GM21526 (cell line): ENCODE measurements at regions not wholly inside any gene's neighbourhood (a gene's known extent, or its start where the extent isn't known, plus 50 kb on each side); places are given as distances from the start of the nearest gene placed in this dataset.
A peak's percentile ranks its signal among the peaks of the same experiment; 100 is the strongest.
"Not testable (repeated sequence)": the region's sequence is repeated elsewhere in the genome, so short reads cannot be mapped to it uniquely, and the experiment has no call there.

Experiments used
- ATAC-seq: cut with Tn5 transposase; IDR thresholded peaks from one replicate; pipeline ENCODE4 v1.9.1; 2021; ENCODE audit warnings: moderate library complexity; ENCODE audit not compliant: unreplicated experiment, low FRiP score

- ATAC-seq: no peak
Measured at GRCh38 chr4:162945713-162946112, 221.0 kb downstream of the NAF1 start.

DNA sequence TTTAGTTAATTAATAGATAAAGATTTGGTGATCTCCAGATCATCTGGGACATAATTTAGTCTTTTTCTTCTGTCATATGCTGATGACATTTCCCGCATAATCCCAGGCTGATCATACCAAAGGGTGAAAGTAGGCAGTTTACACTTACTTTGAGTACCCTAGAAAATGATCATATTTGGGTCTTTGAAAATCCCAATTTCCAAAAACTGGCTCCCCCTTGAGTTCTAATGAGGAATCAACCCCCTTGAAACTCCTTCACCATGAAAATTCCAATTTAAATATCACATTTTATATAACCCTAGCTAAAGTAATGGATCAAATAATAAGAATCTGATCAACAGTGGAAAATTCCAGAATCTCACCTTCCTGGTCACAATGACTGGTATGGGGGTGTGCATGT, 223.4 kb downstream of the NAF1 start:
- no peak for ATAC-seq

GRCh38 chr4:162938738-162939485, 227.8 kb downstream of the NAF1 start:
- ATAC-seq: no peak

- no peak for ATAC-seq
Measured at GRCh38 chr4:162935214-162935613, 231.5 kb downstream of the NAF1 start.

- no peak for ATAC-seq
Measured at GRCh38 chr4:162931286-162931685, 235.4 kb downstream of the NAF1 start.

DNA sequence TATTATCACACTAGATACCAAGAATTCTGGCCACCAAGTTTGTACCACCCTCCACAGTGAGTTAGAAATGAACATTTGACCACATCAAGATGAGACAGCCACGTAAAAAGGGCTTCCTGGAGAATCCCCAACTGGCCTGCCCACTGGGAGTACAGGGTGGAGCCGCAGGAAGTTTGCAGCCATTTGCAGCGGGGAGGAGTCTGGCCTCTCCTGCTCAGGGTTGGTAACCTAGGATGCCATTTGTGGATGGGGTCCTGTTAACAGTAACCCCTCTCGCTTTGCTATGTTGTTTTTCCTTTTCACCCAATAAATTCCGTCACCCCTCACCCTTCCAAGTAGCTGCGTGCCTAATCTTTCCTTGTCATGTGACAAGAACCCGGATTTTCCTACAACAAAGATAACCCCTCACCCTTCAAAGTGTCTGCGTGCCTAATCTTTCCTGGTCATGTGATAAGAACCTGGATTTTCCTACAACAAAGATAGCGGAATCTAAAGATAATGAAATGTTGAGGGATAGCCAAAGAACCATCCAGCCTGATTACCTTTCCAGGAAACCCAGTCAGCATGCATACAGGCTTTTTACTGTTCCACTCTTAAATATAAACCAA, 245.4 kb downstream of the NAF1 start:
- no peak for ATAC-seq

DNA sequence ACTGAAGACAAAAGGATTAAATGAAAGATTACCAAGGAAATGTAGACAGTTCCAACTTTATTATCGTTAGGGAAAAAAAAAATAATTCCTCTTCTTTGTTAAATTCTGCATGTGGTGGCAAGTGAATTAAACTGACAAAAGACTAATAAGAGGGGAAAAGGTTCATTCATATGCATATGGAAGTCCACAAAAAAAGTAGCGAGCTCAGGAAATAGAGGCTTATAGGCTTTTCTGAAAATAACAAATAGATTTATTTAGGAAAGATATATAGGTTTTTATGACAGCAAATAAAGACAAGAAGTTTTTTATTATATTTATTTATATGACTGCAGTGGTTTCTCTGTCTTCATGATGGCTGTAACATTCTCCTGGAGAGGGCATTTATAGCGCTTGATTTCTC, 246.0 kb downstream of the NAF1 start:
- no peak for ATAC-seq

- ATAC-seq: no peak
Measured at GRCh38 chr4:162912482-162912881, 254.2 kb downstream of the NAF1 start.

GRCh38 chr4:162911349-162911748, 255.3 kb downstream of the NAF1 start:
- ATAC-seq: no peak

- ATAC-seq: no peak
Measured at GRCh38 chr4:162909952-162910351, 256.7 kb downstream of the NAF1 start.

DNA sequence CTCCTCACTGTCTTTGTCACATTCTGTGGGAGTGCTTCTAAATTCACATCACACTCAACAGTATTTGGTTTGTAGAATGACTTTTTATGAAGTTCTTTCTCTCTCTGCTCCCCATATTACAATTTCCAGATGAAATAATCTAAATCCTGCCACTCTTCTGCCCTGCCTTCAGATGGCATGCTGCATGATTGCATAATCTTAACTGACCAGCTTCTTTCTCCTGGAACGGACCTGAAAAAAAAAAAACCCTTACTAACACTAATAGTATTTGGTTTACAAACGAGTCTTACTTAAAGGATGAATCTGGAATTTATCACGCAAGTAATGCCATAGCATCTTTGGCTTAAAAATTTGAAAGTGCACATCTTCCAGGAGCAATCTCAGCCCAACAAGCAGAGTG, 272.3 kb downstream of the NAF1 start:
- ATAC-seq: no peak

GRCh38 chr4:162891788-162892707, 274.6 kb downstream of the NAF1 start:
- peak; percentile 100 for ATAC-seq

DNA sequence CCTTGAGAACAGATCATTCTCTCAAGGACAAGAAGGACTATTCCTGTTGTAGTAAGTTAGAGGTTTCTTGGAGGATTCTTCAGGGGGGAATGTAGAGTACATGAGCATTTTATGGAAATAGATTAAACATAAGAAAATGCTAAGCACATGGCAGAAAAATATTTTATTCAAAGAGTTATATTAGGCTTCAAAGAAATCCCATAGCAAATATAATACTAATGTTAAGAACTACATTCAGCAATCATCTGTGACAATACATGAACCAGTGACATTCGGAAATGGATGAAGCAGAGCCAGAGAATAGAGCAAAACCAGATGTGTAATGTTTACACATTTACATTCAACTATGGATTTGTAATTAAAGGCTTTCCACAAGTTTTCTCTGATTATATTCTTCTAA, 288.6 kb downstream of the NAF1 start:
- ATAC-seq: no peak

DNA sequence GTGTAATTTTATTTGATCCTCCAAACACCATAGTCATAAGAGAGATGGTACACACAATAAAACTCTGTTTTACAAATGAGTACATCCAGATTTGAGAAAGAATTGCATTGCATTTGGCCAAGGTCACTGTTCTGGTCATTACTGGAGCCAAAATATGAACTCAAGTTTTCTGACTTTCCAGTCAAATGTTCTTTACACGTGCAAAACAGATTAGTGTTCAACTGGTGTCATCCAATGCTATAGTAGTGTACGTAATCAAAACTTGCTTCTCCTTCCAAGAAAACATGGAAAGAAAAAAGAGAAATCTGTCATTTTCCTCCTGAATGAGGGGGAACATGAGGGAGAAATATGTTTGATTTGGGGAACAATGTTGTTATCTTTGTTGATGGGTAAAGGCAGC, 291.9 kb downstream of the NAF1 start:
- no peak for ATAC-seq

DNA sequence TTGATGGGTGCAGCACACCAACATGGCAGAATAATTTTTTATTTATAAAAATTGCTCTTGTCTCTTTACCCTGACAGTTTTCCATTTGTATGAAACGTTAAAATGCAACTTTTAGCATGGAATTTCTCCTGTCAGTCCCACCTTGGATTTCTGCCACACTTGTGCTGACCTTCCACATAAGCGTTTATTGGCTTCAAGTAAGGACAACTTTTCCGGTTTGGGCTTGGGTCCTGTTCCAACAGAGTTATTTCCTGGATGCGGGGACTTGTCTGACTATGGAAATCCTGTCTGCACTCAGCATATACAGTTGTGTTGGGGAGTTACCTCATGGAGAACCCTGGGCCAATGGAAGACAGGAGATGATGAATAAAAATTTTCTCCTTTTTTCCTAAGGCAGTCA, 294.7 kb downstream of the NAF1 start:
- ATAC-seq: no peak

DNA sequence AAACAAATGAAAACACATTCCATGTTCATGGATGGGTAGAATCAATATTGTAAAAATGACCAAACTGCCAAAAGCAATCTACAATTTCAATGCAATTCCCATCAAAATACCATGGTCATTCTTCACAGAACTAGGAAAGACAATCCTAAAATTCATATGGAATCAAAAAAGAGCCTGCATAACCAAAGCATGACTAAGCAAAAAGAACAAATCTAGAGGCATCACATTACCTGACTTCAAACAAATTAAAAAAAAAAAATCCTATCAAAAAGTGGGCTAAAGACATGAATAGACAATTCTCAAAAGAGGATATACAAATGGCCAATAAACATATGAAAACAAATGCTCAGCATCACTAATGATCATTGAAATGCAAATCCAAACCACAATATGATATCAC, 297.5 kb downstream of the NAF1 start:
- no peak for ATAC-seq

GRCh38 chr4:162866565-162866964, 300.1 kb downstream of the NAF1 start:
- ATAC-seq: no peak

DNA sequence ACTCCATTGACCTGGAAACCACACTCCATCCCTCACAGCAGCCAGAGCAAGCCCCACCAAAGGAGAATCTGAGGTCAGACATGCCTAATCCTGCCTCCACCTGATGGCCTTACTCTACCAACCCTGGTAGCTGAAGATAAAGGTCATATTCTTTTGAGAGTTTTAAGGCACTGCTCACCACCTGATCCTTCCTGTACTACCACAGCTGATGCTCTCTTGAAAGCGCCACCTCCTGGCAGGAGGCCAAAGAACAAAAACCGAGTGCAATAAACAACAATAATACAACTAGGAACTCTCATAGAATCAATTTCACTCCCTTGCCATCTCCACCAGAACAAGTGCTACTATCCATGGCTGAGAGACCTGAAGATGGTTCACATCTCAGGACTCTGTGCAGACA, 301.6 kb downstream of the NAF1 start:
- peak; percentile 81 for ATAC-seq

DNA sequence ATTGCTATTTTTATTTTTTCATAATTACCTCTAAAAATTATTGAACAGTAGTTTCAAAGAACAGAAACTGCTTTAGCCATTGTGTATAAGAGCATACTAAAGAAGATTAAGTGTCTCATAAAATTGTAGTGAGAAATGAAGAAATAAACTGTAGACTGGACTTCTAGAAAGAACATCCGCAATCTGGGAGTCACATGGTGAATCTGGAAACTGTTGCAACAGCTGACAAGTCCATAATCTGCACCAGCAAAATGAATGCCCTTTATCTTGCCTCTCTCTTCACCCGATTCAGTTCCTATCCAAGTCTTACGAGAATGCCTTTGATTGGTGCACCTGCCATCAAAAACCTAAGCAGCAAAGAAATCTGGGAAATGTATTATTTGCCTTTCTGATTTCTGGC, 312.9 kb downstream of the NAF1 start:
- ATAC-seq: no peak

DNA sequence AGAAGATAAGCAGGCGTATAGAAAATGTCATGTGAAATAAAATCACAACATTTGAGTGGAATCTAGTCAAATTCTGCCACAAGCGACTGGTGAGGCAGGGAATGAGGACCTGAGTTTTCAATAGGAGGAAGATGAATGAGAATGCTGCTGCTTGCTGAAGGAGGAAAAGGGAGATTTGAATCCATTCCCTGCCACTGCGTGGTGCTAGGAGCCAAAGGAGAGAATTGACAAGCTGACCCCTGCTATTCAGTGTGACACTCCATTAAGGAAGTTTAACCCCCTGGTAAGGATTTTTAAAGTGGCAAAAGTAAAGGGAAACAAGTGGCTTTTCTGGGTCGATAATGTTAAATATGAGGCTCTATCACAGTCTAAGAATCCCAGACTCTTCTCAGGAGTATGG, 314.0 kb downstream of the NAF1 start:
- no peak for ATAC-seq

GRCh38 chr4:162851241-162851758, 315.4 kb downstream of the NAF1 start:
- ATAC-seq: not testable (repeated sequence)
